Effector memory CD4-positive, alpha-beta T cell (primary cell): ENCODE measurements at regions not wholly inside any gene's neighbourhood (a gene's known extent, or its start where the extent isn't known, plus 50 kb on each side); places are given as distances from the start of the nearest gene placed in this dataset.
"Not testable (repeated sequence)": the region's sequence is repeated elsewhere in the genome, so short reads cannot be mapped to it uniquely, and the experiment has no call there.

Source experiments
- DNase-seq, 3 donors: peaks; one replicate each; pipeline ENCODE4 v3.0.0-alpha.2; 2020
- H3K27ac ChIP-seq: 2 replicates; pipeline ENCODE4 v1.7.0; 2013; ENCODE audit warnings: mild to moderate bottlenecking, low read length, moderate library complexity; ENCODE audit not compliant: insufficient read depth, poor library complexity, severe bottlenecking
- H3K27me3 ChIP-seq: replicated peaks from 2 replicates; pipeline ENCODE4 v1.7.0; 2013; ENCODE audit warnings: mild to moderate bottlenecking, low read length; ENCODE audit not compliant: insufficient read depth, control insufficient read depth, poor library complexity, severe bottlenecking
- H3K36me3 ChIP-seq: 2 replicates; pipeline ENCODE4 v1.7.0; 2013; ENCODE audit warnings: mild to moderate bottlenecking, low read length, moderate library complexity; ENCODE audit not compliant: control insufficient read depth, insufficient read depth
- H3K4me1 ChIP-seq: 2 replicates; pipeline ENCODE4 v1.7.0; 2013; ENCODE audit warnings: low read length, mild to moderate bottlenecking; ENCODE audit not compliant: control insufficient read depth, insufficient read depth, poor library complexity, severe bottlenecking
- H3K4me3 ChIP-seq: 2 replicates; pipeline ENCODE4 v1.7.0; 2013; ENCODE audit warnings: low read length, low read depth, mild to moderate bottlenecking; ENCODE audit not compliant: insufficient read depth, poor library complexity, severe bottlenecking
- H3K9me3 ChIP-seq: 2 replicates; pipeline ENCODE4 v1.7.0; 2013; ENCODE audit warnings: mild to moderate bottlenecking, low read length, moderate library complexity; ENCODE audit not compliant: control insufficient read depth

DNA sequence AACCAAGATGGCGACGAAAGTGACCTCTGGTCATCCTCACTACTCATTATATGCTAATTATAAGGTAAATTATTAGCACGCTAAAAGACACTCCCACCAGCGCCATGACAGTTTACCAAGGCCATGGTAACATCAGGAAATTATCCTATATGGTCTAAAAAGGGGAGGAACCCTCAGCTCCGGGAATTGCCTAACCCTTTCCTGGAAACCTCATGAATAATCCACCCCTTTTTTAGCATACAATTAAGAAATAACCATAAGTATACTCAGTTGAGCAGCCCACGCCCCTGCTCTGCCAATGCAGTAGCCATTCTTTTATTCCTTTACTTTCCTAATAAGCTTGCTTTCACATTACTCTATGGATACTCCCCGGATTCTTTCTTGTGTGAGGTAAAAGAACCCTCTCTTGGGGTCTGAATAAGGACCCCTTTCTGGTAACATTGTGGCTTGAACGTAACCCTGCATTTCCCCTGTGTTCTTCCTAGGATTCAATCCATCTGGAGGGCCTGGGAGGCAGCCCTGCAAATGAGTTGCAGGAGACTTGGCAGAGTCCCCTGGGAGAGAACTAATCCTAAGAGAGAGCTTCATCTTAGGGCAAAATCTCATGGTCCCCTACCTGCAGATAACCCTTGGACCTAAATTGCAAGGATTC, 225.6 kb upstream of the JARID2 start:
- DNase-seq, result no peak
- Histone ChIP-seq H3K36me3 (no peaks in the 10 kb centered on the region), H3K27me3 (no peaks in the 10 kb centered on the region), H3K4me1 (no peaks in the 10 kb centered on the region), H3K9me3 (no peaks in the 10 kb centered on the region), H3K27ac (no peak overlapping the region), H3K4me3 (no peak overlapping the region)

GRCh38 chr6:15021074-15021473, 224.8 kb upstream of the JARID2 start:
- no peak overlapping the region for H3K4me3 ChIP-seq
- H3K4me1 ChIP-seq, result no peaks in the 10 kb centered on the region
- H3K27me3 ChIP-seq, result no peaks in the 10 kb centered on the region
- H3K36me3 ChIP-seq, result no peaks in the 10 kb centered on the region
- H3K9me3 ChIP-seq, result no peaks in the 10 kb centered on the region
- no peak for DNase-seq
- no peak overlapping the region for H3K27ac ChIP-seq

GRCh38 chr6:15023018-15023417, 222.9 kb upstream of the JARID2 start:
- not testable (repeated sequence) for H3K9me3 ChIP-seq, H3K27me3 ChIP-seq, H3K36me3 ChIP-seq, H3K4me3 ChIP-seq, DNase-seq, H3K27ac ChIP-seq, H3K4me1 ChIP-seq

- Histone ChIP-seq H3K36me3 (no peaks in the 10 kb centered on the region), H3K4me1 (no peaks in the 10 kb centered on the region), H3K27me3 (no peaks in the 10 kb centered on the region), H3K9me3 (no peaks in the 10 kb centered on the region), H3K27ac (no peak overlapping the region), H3K4me3 (no peak overlapping the region)
- DNase-seq, result no peak
These were observed 222.4 kb upstream of the JARID2 start for GRCh38 chr6:15023448-15023847.

- H3K4me3 ChIP-seq, result no peak overlapping the region
- H3K9me3 ChIP-seq, result no peaks in the 10 kb centered on the region
- H3K27me3 ChIP-seq, result no peaks in the 10 kb centered on the region
- no peak for DNase-seq
- H3K27ac ChIP-seq, result no peak overlapping the region
- no peaks in the 10 kb centered on the region for H3K36me3 ChIP-seq
- H3K4me1 ChIP-seq, result no peaks in the 10 kb centered on the region
These were observed 220.4 kb upstream of the JARID2 start for GRCh38 chr6:15025446-15025845.

GRCh38 chr6:15026832-15027231, 219.0 kb upstream of the JARID2 start:
- Histone ChIP-seq H3K36me3 (no peaks in the 10 kb centered on the region), H3K9me3 (no peaks in the 10 kb centered on the region), H3K27ac (no peak overlapping the region), H3K4me3 (no peak overlapping the region), H3K27me3 (no peaks in the 10 kb centered on the region), H3K4me1 (no peaks in the 10 kb centered on the region)
- no peak for DNase-seq

DNA sequence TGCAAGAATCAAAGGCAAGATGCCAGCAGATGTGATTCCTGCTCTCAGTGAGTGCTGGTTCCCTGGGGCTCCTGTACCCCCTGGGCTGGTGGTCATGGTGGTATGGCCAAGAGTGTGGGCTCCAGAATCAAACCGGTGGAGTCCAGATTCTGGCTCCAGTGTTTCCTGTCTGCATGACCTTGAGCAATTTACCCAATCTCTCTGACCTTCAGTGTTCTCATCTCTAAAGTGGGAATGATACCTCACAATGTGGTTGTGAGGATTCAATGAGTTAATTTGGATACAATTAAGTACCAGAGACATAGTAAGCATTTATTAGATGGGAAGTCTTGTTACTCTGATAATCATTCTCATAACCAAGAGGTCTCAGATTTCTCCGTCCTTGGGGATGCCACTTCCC, 218.4 kb upstream of the JARID2 start:
- H3K9me3 ChIP-seq, result no peaks in the 10 kb centered on the region
- no peaks in the 10 kb centered on the region for H3K4me1 ChIP-seq
- H3K36me3 ChIP-seq, result no peaks in the 10 kb centered on the region
- DNase-seq, result no peak
- no peak overlapping the region for H3K27ac ChIP-seq
- no peak overlapping the region for H3K4me3 ChIP-seq
- no peaks in the 10 kb centered on the region for H3K27me3 ChIP-seq

DNA sequence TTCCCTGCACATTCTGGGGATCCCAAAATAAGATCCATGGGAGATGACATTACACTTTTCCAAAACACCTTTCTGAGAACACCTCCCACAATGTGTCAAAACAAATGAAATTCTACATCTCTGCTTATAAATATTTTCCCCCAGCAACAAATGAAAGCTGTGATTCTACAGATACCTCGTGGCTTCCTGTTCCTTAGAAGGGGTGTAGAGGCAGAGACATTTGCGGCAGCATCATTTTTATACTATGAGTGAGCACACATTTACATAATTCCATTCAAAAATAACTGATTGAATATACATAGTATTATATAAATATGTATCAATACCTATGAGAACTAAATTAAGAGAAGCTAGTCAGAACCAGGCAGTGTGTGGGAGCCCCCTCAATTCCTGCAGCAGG, 213.9 kb upstream of the JARID2 start:
- Histone ChIP-seq H3K4me1 (no peaks in the 10 kb centered on the region), H3K36me3 (no peaks in the 10 kb centered on the region), H3K4me3 (no peak overlapping the region), H3K27ac (no peak overlapping the region), H3K9me3 (no peaks in the 10 kb centered on the region), H3K27me3 (no peaks in the 10 kb centered on the region)
- DNase-seq, result no peak

DNA sequence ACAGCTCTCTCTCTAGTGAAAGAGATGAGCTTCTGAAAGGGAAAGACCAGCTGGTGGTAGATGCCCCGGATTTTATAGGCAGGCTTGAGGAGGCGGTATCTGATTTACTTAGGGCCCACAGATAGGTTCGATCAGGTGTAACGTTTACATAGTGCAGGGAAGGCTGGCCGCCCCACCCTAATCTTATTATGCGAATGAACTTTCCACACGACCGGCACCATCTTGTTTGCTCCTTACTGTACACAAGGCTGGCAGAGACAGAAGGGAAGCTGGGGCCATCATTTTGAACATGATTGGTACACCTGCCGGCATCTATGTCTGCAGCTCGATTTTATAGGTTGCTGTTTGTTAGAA, 212.0 kb upstream of the JARID2 start:
- H3K4me1 ChIP-seq, result no peaks in the 10 kb centered on the region
- no peak for DNase-seq
- no peaks in the 10 kb centered on the region for H3K27me3 ChIP-seq
- no peak overlapping the region for H3K4me3 ChIP-seq
- no peaks in the 10 kb centered on the region for H3K9me3 ChIP-seq
- H3K27ac ChIP-seq, result no peak overlapping the region
- H3K36me3 ChIP-seq, result no peaks in the 10 kb centered on the region

DNA sequence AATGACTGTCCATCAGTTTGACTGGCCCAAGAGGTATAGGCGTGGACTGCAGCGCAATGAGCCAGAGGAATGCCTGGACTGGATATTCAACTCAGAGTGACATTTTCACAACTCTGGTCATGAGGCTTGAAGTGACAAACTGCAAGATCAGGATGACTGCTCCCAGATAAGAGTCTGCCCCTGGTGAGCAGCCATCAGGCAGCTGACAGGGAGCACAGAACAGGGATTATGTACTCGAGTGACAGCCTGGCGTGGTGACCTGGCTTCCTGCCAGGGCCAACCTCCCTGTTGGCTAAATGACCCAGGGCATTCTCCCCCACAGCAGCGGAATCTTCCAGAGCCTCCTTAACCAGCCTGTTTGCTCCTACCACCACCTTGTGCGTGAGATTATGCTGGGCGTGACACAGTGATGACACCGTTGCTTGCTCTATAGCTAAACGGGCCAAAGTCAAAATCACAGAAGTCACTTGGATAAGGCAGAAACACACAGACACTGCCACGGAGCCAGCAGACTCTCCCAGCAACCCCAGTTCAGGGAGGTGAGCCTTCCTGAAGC, 209.1 kb upstream of the JARID2 start:
- DNase-seq, result no peak
- Histone ChIP-seq H3K4me3 (no peak overlapping the region), H3K4me1 (no peaks in the 10 kb centered on the region), H3K36me3 (no peaks in the 10 kb centered on the region), H3K27me3 (no peaks in the 10 kb centered on the region), H3K9me3 (no peaks in the 10 kb centered on the region), H3K27ac (no peak overlapping the region)
